ENCODE measurements at regions not wholly inside any gene's neighbourhood (a gene's known extent, or its start where the extent isn't known, plus 50 kb on each side); places are given as distances from the start of the nearest gene placed in this dataset.

DNA sequence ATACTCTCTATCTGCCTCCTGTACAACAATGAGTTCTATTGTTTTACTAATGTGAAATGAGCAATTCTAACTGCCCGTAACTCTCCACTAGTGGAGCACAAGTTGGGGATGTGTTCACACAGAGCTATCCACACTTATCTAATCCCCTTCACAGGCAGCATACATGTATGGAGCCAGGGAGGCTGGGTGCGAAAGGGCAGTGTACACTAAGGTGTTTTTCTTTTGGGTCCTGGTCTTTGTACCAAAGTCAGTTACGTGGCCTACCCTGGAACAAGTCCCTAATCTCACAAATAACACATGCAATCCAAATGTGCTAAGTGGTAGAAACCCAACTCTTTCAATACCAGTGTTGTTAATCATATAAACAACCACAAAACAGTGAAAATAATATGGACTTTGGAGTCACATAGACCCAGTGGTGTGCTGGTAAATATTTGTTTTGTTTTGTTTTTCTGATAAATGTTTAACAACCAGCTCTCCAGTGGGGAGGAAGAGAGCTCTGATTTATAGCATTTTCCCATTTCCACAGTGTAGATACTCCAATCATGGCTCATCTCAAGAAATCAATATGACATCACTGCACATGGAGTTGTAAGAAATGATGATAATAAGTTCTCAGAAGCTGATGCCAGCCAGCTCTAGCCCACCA lies 319.9 kb upstream of the DUSP10 start (continued):
- TF ChIP-seq, protein P1, sequence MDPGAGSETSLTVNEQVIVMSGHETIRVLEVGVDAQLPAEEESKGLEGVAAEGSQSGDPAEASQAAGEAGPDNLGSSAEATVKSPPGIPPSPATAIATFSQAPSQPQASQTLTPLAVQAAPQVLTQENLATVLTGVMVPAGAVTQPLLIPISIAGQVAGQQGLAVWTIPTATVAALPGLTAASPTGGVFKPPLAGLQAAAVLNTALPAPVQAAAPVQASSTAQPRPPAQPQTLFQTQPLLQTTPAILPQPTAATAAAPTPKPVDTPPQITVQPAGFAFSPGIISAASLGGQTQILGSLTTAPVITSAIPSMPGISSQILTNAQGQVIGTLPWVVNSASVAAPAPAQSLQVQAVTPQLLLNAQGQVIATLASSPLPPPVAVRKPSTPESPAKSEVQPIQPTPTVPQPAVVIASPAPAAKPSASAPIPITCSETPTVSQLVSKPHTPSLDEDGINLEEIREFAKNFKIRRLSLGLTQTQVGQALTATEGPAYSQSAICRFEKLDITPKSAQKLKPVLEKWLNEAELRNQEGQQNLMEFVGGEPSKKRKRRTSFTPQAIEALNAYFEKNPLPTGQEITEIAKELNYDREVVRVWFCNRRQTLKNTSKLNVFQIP (CRISPR knock-in tag; IDR thresholded peaks at IDR 0.05; ENCODE audit: borderline replicate concordance, low read depth): no peak
- no peak for TF ChIP-seq TCF4 (CRISPR knock-in tag; IDR thresholded peaks at IDR 0.05; ENCODE audit: borderline replicate concordance)
- TF ChIP-seq ZNF8 (CRISPR knock-in tag; IDR thresholded peaks at IDR 0.05): no peak
- no peak for TF ChIP-seq ISL1 (CRISPR knock-in tag; IDR thresholded peaks at IDR 0.05)
- TF ChIP-seq ARNTL (CRISPR knock-in tag; IDR thresholded peaks at IDR 0.05; ENCODE audit: borderline replicate concordance, low read depth): no peak
- no peak for TF ChIP-seq CSDC2 (CRISPR knock-in tag; IDR thresholded peaks at IDR 0.05)
- no peak for TF ChIP-seq GLIS3 (CRISPR knock-in tag; IDR thresholded peaks at IDR 0.05)
- TF ChIP-seq OSR1 (CRISPR knock-in tag; IDR thresholded peaks at IDR 0.05): no peak
- no peak for TF ChIP-seq ZNF70 (CRISPR knock-in tag; IDR thresholded peaks at IDR 0.05)
- TF ChIP-seq, protein P2, sequence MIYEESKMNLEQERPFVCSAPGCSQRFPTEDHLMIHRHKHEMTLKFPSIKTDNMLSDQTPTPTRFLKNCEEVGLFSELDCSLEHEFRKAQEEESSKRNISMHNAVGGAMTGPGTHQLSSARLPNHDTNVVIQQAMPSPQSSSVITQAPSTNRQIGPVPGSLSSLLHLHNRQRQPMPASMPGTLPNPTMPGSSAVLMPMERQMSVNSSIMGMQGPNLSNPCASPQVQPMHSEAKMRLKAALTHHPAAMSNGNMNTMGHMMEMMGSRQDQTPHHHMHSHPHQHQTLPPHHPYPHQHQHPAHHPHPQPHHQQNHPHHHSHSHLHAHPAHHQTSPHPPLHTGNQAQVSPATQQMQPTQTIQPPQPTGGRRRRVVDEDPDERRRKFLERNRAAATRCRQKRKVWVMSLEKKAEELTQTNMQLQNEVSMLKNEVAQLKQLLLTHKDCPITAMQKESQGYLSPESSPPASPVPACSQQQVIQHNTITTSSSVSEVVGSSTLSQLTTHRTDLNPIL (CRISPR knock-in tag; IDR thresholded peaks at IDR 0.05; ENCODE audit: low read depth): no peak

DNA sequence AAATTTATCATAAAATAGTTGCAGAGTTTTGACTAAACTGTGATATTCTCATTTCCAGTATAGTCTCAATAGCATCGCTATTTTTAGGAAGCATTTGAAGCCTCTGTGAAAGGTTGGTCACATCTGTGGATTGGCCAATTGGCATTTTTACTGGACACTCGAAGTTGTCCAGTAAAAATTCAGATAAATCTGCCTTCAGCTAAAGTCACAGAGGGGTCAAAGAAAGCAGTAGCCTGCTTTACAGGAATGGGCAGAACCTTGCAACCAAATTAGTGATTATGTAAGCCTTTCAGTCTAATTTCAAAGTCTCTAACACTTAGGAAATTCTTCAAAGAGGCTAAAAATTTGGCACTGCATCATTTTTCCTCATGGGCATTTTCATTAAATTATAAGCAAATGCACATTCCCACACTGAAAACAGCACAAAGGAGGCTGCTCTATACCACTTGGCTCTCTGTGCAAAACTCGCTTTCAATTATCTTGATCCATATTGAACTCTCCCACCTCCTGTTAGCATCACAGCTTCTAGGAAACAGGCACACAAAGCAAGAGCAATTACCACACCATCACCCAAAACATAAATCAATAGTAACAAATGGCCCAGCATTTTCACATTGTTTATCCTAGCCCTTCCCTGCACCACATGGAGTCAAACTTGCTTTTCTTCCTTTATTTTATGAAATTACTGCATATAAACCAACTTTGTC lies 318.5 kb upstream of the DUSP10 start:
- no peak for ATAC-seq
- TF ChIP-seq ISL1 (CRISPR knock-in tag; IDR thresholded peaks at IDR 0.05): no peak
- no peak for TF ChIP-seq TCF4 (CRISPR knock-in tag; IDR thresholded peaks at IDR 0.05; ENCODE audit: borderline replicate concordance)
- TF ChIP-seq ZC3H10 (CRISPR knock-in tag; IDR thresholded peaks at IDR 0.05): peak; percentile 82
- no peak for TF ChIP-seq SNAI2 (CRISPR knock-in tag; IDR thresholded peaks at IDR 0.05)

DNA sequence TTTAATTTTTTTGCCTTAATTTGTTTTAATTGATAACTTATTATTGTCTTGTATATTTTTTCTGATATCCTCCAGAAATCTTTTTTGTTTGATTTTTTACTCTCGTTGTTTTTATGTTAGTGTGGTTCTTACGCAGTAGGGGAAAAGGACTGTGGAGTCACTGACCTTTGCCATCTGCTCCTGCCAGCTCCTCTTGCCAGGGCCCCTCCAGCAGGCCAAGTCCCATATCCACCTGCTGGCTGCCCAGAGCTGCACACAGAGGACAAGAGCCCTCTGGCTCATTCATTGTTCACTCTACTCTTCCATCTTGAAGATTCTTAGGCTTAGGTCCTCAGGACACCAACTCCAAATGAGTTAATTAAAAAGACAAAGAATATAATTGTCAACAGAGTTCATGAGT lies 316.4 kb upstream of the DUSP10 start:
- TF ChIP-seq TOX (CRISPR knock-in tag; IDR thresholded peaks at IDR 0.05; ENCODE audit: borderline replicate concordance): no peak
- no peak for TF ChIP-seq CSDC2 (CRISPR knock-in tag; IDR thresholded peaks at IDR 0.05)
- TF ChIP-seq TCF4 (CRISPR knock-in tag; IDR thresholded peaks at IDR 0.05; ENCODE audit: borderline replicate concordance): no peak
- TF ChIP-seq RARB (CRISPR knock-in tag; IDR thresholded peaks at IDR 0.05): no peak
- TF ChIP-seq BACH2 (CRISPR knock-in tag; IDR thresholded peaks at IDR 0.05; ENCODE audit: borderline replicate concordance): no peak
- TF ChIP-seq GLIS3 (CRISPR knock-in tag; IDR thresholded peaks at IDR 0.05): no peak
- no peak for TF ChIP-seq OSR1 (CRISPR knock-in tag; IDR thresholded peaks at IDR 0.05)
- TF ChIP-seq ZNF8 (CRISPR knock-in tag; IDR thresholded peaks at IDR 0.05): no peak
- TF ChIP-seq, protein P3, sequence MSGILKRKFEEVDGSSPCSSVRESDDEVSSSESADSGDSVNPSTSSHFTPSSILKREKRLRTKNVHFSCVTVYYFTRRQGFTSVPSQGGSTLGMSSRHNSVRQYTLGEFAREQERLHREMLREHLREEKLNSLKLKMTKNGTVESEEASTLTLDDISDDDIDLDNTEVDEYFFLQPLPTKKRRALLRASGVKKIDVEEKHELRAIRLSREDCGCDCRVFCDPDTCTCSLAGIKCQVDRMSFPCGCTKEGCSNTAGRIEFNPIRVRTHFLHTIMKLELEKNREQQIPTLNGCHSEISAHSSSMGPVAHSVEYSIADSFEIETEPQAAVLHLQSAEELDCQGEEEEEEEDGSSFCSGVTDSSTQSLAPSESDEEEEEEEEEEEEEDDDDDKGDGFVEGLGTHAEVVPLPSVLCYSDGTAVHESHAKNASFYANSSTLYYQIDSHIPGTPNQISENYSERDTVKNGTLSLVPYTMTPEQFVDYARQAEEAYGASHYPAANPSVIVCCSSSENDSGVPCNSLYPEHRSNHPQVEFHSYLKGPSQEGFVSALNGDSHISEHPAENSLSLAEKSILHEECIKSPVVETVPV (CRISPR knock-in tag; IDR thresholded peaks at IDR 0.05): no peak
- TF ChIP-seq ZNF565 (CRISPR knock-in tag; conservative IDR thresholded peaks at IDR 0.05; ENCODE audit: low read depth): no peak
- no peak for TF ChIP-seq ZC3H10 (CRISPR knock-in tag; IDR thresholded peaks at IDR 0.05)
- no peak for TF ChIP-seq SNAI2 (CRISPR knock-in tag; IDR thresholded peaks at IDR 0.05)
- TF ChIP-seq, protein P4, sequence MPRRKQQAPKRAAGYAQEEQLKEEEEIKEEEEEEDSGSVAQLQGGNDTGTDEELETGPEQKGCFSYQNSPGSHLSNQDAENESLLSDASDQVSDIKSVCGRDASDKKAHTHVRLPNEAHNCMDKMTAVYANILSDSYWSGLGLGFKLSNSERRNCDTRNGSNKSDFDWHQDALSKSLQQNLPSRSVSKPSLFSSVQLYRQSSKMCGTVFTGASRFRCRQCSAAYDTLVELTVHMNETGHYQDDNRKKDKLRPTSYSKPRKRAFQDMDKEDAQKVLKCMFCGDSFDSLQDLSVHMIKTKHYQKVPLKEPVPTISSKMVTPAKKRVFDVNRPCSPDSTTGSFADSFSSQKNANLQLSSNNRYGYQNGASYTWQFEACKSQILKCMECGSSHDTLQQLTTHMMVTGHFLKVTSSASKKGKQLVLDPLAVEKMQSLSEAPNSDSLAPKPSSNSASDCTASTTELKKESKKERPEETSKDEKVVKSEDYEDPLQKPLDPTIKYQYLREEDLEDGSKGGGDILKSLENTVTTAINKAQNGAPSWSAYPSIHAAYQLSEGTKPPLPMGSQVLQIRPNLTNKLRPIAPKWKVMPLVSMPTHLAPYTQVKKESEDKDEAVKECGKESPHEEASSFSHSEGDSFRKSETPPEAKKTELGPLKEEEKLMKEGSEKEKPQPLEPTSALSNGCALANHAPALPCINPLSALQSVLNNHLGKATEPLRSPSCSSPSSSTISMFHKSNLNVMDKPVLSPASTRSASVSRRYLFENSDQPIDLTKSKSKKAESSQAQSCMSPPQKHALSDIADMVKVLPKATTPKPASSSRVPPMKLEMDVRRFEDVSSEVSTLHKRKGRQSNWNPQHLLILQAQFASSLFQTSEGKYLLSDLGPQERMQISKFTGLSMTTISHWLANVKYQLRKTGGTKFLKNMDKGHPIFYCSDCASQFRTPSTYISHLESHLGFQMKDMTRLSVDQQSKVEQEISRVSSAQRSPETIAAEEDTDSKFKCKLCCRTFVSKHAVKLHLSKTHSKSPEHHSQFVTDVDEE (CRISPR knock-in tag; IDR thresholded peaks at IDR 0.05): no peak
- TF ChIP-seq, protein P2 (CRISPR knock-in tag; IDR thresholded peaks at IDR 0.05; ENCODE audit: low read depth): no peak
- TF ChIP-seq, protein P5, sequence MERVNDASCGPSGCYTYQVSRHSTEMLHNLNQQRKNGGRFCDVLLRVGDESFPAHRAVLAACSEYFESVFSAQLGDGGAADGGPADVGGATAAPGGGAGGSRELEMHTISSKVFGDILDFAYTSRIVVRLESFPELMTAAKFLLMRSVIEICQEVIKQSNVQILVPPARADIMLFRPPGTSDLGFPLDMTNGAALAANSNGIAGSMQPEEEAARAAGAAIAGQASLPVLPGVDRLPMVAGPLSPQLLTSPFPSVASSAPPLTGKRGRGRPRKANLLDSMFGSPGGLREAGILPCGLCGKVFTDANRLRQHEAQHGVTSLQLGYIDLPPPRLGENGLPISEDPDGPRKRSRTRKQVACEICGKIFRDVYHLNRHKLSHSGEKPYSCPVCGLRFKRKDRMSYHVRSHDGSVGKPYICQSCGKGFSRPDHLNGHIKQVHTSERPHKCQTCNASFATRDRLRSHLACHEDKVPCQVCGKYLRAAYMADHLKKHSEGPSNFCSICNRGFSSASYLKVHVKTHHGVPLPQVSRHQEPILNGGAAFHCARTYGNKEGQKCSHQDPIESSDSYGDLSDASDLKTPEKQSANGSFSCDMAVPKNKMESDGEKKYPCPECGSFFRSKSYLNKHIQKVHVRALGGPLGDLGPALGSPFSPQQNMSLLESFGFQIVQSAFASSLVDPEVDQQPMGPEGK (CRISPR knock-in tag; IDR thresholded peaks at IDR 0.05; ENCODE audit: borderline replicate concordance): no peak
- ATAC-seq: no peak

Data from SK-N-SH treated with all-trans-retinoic acid at 6 μM for 48 hours (cell line).